ENCODE measurements at regions not wholly inside any gene's neighbourhood (a gene's known extent, or its start where the extent isn't known, plus 50 kb on each side); places are given as distances from the start of the nearest gene placed in this dataset.

DNA sequence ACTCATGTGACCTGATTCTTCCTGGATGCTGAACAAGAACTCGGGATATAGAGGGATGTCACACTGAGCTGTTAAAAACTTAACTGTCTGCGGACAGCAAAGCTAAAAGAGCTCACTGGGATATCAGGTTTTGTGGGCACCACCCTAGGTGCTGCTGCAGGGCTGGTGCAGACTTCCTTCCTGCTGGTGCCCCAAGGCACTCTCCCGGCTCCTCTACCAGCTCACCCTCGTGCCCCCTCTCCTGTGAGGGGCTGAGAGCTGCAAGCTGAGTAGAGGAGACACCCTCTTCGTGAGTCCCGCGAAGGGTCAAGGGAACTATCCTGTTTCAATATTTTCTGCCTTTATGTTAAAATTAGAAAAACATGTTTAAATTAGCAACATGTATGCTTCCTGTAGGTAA, 1475.7 kb downstream of the EFNB2 start:
- TF ChIP-seq, protein P1, sequence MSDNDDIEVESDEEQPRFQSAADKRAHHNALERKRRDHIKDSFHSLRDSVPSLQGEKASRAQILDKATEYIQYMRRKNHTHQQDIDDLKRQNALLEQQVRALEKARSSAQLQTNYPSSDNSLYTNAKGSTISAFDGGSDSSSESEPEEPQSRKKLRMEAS (IDR thresholded peaks at IDR 0.05) = no peak
- TF ChIP-seq EP300 (IDR thresholded peaks at IDR 0.05; ENCODE audit: borderline replicate concordance) = no peak
- TF ChIP-seq ZBTB7A (IDR thresholded peaks at IDR 0.05; ENCODE audit: low read depth) = no peak
- no peak for TF ChIP-seq CEBPB (IDR thresholded peaks at IDR 0.05)
